ENCODE measurements at regions not wholly inside any gene's neighbourhood (a gene's known extent, or its start where the extent isn't known, plus 50 kb on each side); places are given as distances from the start of the nearest gene placed in this dataset.

- CTCF ChIA-PET, result interaction anchor here (1.0 to 1.1 kb wide), 2 partner anchors 14 kb away, joined by 4 to 5 read pairs; no protein-coding TSS in a partner anchor
- H3K4me1 Mint-ChIP-seq, result peaks cover 28% of the 10 kb centered on the region
- DNase-seq (ENCODE audit: low spot score) (no peak), ATAC-seq (peak; percentile 67)
- no peak for TF ChIP-seq AR (CRISPR knock-in tag; IDR thresholded peaks at IDR 0.05)
- no peak for TF ChIP-seq MLX (CRISPR knock-in tag; IDR thresholded peaks at IDR 0.05)
- no peak for TF ChIP-seq ETV6 (CRISPR knock-in tag; IDR thresholded peaks at IDR 0.05)
- TF ChIP-seq NFATC4 (CRISPR knock-in tag; IDR thresholded peaks at IDR 0.05), result no peak
- TF ChIP-seq AFF4 (CRISPR knock-in tag; IDR thresholded peaks at IDR 0.05; ENCODE audit: borderline replicate concordance), result no peak
- no peak for TF ChIP-seq ZNF232 (CRISPR knock-in tag; IDR thresholded peaks at IDR 0.05)
- TF ChIP-seq NR3C1 (CRISPR knock-in tag; conservative IDR thresholded peaks at IDR 0.05; ENCODE audit: low read depth), result no peak
- no peak for TF ChIP-seq ATF2 (CRISPR knock-in tag; IDR thresholded peaks at IDR 0.05; ENCODE audit: borderline replicate concordance, low read depth)
- no peak for TF ChIP-seq ZNF512 (CRISPR knock-in tag; IDR thresholded peaks at IDR 0.05; ENCODE audit: borderline replicate concordance)
- no peak for TF ChIP-seq PRRX2 (CRISPR knock-in tag; IDR thresholded peaks at IDR 0.05)
- no peak for TF ChIP-seq NFYB (CRISPR knock-in tag; conservative IDR thresholded peaks at IDR 0.05; ENCODE audit: low read depth)
- TF ChIP-seq NFE2L1 (CRISPR knock-in tag; IDR thresholded peaks at IDR 0.05), result no peak
- no peak for TF ChIP-seq E2F4 (CRISPR knock-in tag; IDR thresholded peaks at IDR 0.05; ENCODE audit: borderline replicate concordance, low read depth)
- no peak for TF ChIP-seq ZNF121 (CRISPR knock-in tag; IDR thresholded peaks at IDR 0.05)
- TF ChIP-seq SMAD4 (CRISPR knock-in tag; IDR thresholded peaks at IDR 0.05), result no peak
- no peak for TF ChIP-seq NR1H2 (CRISPR knock-in tag; IDR thresholded peaks at IDR 0.05)
- TF ChIP-seq CTCF (IDR thresholded peaks at IDR 0.05), result no peak
- no peak for TF ChIP-seq ZMAT4 (CRISPR knock-in tag; IDR thresholded peaks at IDR 0.05)
- no peak for TF ChIP-seq OVOL2 (CRISPR knock-in tag; IDR thresholded peaks at IDR 0.05; ENCODE audit: borderline replicate concordance)
- TF ChIP-seq ZNF671 (CRISPR knock-in tag; IDR thresholded peaks at IDR 0.05), result no peak
- H3K4me3 Mint-ChIP-seq, result no peak overlapping the region
- H3K27me3 Mint-ChIP-seq (ENCODE audit: low read depth), result no peaks in the 10 kb centered on the region
- no peaks in the 10 kb centered on the region for H3K9me3 Mint-ChIP-seq
- POLR2A ChIA-PET, result no interaction called here
- H3K27ac Mint-ChIP-seq, result no peak overlapping the region
- H3K36me3 Mint-ChIP-seq, result no peaks in the 10 kb centered on the region
Observed at GRCh38 chr2:129722306-129723019, 257.0 kb upstream of the RAB6C start.
